Skeletal muscle tissue (tissue), 3 donors: ENCODE measurements at regions not wholly inside any gene's neighbourhood (a gene's known extent, or its start where the extent isn't known, plus 50 kb on each side); places are given as distances from the start of the nearest gene placed in this dataset.

ENCODE experiments used
- H3K27ac ChIP-seq: one replicate; pipeline ENCODE4 v1.7.0; 2013; ENCODE audit warnings: mild to moderate bottlenecking, low read depth, low read length, inconsistent platforms
- H3K27me3 ChIP-seq, 3 donors: one replicate each; pipeline ENCODE4 v1.7.0; 2013; ENCODE audit warnings: low read length in 3 of 3; ENCODE audit not compliant: control insufficient read depth in 3 of 3, insufficient read depth in 3 of 3
- H3K36me3 ChIP-seq, 3 donors: one replicate each; pipeline ENCODE4 v1.7.0; 2013; ENCODE audit warnings: low read length in 3 of 3; ENCODE audit not compliant: control insufficient read depth in 3 of 3, insufficient read depth in 3 of 3
- H3K4me1 ChIP-seq, 3 donors: one replicate each; pipeline ENCODE4 v1.7.0; 2013; ENCODE audit warnings: low read length in 3 of 3, mild to moderate bottlenecking in 3 of 3; ENCODE audit not compliant: control insufficient read depth in 3 of 3, insufficient read depth in 3 of 3
- H3K4me3 ChIP-seq, 3 donors: one replicate each; pipeline ENCODE4 v1.7.0; 2013; ENCODE audit warnings: low read length in 3 of 3
- H3K9ac ChIP-seq, 3 donors: one replicate each; pipeline ENCODE4 v1.7.0; 2013; ENCODE audit warnings: low read length in 3 of 3, mild to moderate bottlenecking in 3 of 3, moderate library complexity in 2 of 3, low read depth in 1 of 3
- H3K9me3 ChIP-seq, 3 donors: one replicate each; pipeline ENCODE4 v1.7.0; 2013; ENCODE audit warnings: low read length in 3 of 3; ENCODE audit not compliant: control insufficient read depth in 3 of 3
- donor health status: Osteomylitis.

GRCh38 chr16:64778777-64779176 lies 343.1 kb downstream of the CDH11 start:
- H3K9ac ChIP-seq: no peak overlapping the region
- H3K4me1 ChIP-seq: no peaks in the 10 kb centered on the region
- H3K9me3 ChIP-seq: no peaks in the 10 kb centered on the region
- no peaks in the 10 kb centered on the region for H3K27me3 ChIP-seq
- H3K36me3 ChIP-seq: no peaks in the 10 kb centered on the region
- H3K27ac ChIP-seq: no peak overlapping the region
- no peak overlapping the region for H3K4me3 ChIP-seq

- H3K27ac ChIP-seq: no peak overlapping the region
- no peak overlapping the region for H3K4me3 ChIP-seq
- no peak overlapping the region for H3K9ac ChIP-seq
- H3K9me3 ChIP-seq: no peaks in the 10 kb centered on the region
- no peaks in the 10 kb centered on the region for H3K27me3 ChIP-seq
- no peaks in the 10 kb centered on the region for H3K36me3 ChIP-seq
- no peaks in the 10 kb centered on the region for H3K4me1 ChIP-seq
Measured at GRCh38 chr16:64773638-64774037, 348.2 kb downstream of the CDH11 start.

GRCh38 chr16:64773184-64773583 lies 348.7 kb downstream of the CDH11 start:
- H3K9ac ChIP-seq: no peak overlapping the region
- H3K4me1 ChIP-seq: no peaks in the 10 kb centered on the region
- no peaks in the 10 kb centered on the region for H3K27me3 ChIP-seq
- H3K36me3 ChIP-seq: no peaks in the 10 kb centered on the region
- no peak overlapping the region for H3K27ac ChIP-seq
- no peaks in the 10 kb centered on the region for H3K9me3 ChIP-seq
- H3K4me3 ChIP-seq: no peak overlapping the region

GRCh38 chr16:64771273-64771672 lies 350.6 kb downstream of the CDH11 start:
- no peaks in the 10 kb centered on the region for H3K27me3 ChIP-seq
- no peaks in the 10 kb centered on the region for H3K4me1 ChIP-seq
- H3K27ac ChIP-seq: no peak overlapping the region
- H3K4me3 ChIP-seq: no peak overlapping the region
- H3K36me3 ChIP-seq: no peaks in the 10 kb centered on the region
- H3K9ac ChIP-seq: no peak overlapping the region
- no peaks in the 10 kb centered on the region for H3K9me3 ChIP-seq

- no peaks in the 10 kb centered on the region for H3K27me3 ChIP-seq
- H3K9me3 ChIP-seq: no peaks in the 10 kb centered on the region
- H3K27ac ChIP-seq: no peak overlapping the region
- no peak overlapping the region for H3K9ac ChIP-seq
- no peak overlapping the region for H3K4me3 ChIP-seq
- H3K36me3 ChIP-seq: no peaks in the 10 kb centered on the region
- no peaks in the 10 kb centered on the region for H3K4me1 ChIP-seq
Measured at GRCh38 chr16:64762211-64762610, 359.7 kb downstream of the CDH11 start.

GRCh38 chr16:64754279-64754678 lies 367.6 kb downstream of the CDH11 start:
- Histone ChIP-seq H3K4me3 (no peak overlapping the region), H3K27me3 (no peaks in the 10 kb centered on the region), H3K9me3 (no peaks in the 10 kb centered on the region), H3K27ac (no peak overlapping the region), H3K9ac (no peak overlapping the region), H3K4me1 (no peaks in the 10 kb centered on the region), H3K36me3 (no peaks in the 10 kb centered on the region)

GRCh38 chr16:64751906-64752305 lies 370.0 kb downstream of the CDH11 start:
- Histone ChIP-seq H3K27ac (no peak overlapping the region), H3K4me3 (no peak overlapping the region), H3K9me3 (no peaks in the 10 kb centered on the region), H3K36me3 (no peaks in the 10 kb centered on the region), H3K27me3 (no peaks in the 10 kb centered on the region), H3K4me1 (no peaks in the 10 kb centered on the region), H3K9ac (no peak overlapping the region)

- H3K4me3 ChIP-seq: no peak overlapping the region
- H3K9ac ChIP-seq: no peak overlapping the region
- H3K27me3 ChIP-seq: no peaks in the 10 kb centered on the region
- H3K9me3 ChIP-seq: no peaks in the 10 kb centered on the region
- H3K27ac ChIP-seq: no peak overlapping the region
- H3K4me1 ChIP-seq: no peaks in the 10 kb centered on the region
- H3K36me3 ChIP-seq: no peaks in the 10 kb centered on the region
Measured at GRCh38 chr16:64749346-64749745, 372.5 kb downstream of the CDH11 start.

GRCh38 chr16:64745258-64745930 lies 376.5 kb downstream of the CDH11 start:
- Histone ChIP-seq H3K27ac (no peak overlapping the region), H3K36me3 (no peaks in the 10 kb centered on the region), H3K4me3 (no peak overlapping the region), H3K27me3 (no peaks in the 10 kb centered on the region), H3K4me1 (no peaks in the 10 kb centered on the region), H3K9ac (no peak overlapping the region), H3K9me3 (no peaks in the 10 kb centered on the region)

- Histone ChIP-seq H3K9me3 (no peaks in the 10 kb centered on the region), H3K27ac (no peak overlapping the region), H3K9ac (no peak overlapping the region), H3K36me3 (no peaks in the 10 kb centered on the region), H3K4me3 (no peak overlapping the region), H3K4me1 (no peaks in the 10 kb centered on the region), H3K27me3 (no peaks in the 10 kb centered on the region)
Measured at GRCh38 chr16:64742455-64743223, 379.2 kb downstream of the CDH11 start.
